Body of pancreas (tissue), 4 donors: ENCODE measurements at regions not wholly inside any gene's neighbourhood (a gene's known extent, or its start where the extent isn't known, plus 50 kb on each side); places are given as distances from the start of the nearest gene placed in this dataset.

Experiments
- POLR2A ChIP-seq, 3 donors: fragments of 450-650 bp; IDR thresholded peaks; one replicate each; pipeline ENCODE4 v1.6.1; 2016; ENCODE audit warnings: antibody characterized with exemption in 3 of 3, mild to moderate bottlenecking in 2 of 3
- TF ChIP-seq, protein P1 (sequence below), 7 experiments: fragments of 450-650 bp in 4 of 7; fragments of 200-600 bp in 3 of 7; sonication (generic) in 3 of 7; IDR thresholded peaks; one replicate each; pipeline ENCODE4 v1.5.1; 2016 to 2019; ENCODE audit warnings: antibody characterized with exemption in 7 of 7

DNA sequence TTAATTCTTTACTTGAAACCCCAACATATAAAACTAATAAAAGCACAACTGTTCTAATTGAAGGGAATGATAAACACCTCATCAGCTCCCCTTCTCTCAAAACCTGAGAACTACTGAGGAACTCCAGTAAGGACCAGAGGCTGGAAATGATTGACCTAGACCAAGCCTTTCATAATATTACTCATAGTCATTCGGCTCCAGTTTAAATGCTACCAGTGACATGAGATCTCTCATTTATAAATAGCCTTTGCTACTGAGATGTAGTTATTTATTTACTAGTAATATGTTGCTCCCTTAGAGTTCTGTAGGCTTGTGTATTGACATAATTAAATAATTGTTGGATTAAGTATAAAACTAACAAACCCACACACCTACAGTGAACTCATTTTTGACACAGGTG lies 209.8 kb upstream of the PRMT6 start:
- TF ChIP-seq, protein P1, sequence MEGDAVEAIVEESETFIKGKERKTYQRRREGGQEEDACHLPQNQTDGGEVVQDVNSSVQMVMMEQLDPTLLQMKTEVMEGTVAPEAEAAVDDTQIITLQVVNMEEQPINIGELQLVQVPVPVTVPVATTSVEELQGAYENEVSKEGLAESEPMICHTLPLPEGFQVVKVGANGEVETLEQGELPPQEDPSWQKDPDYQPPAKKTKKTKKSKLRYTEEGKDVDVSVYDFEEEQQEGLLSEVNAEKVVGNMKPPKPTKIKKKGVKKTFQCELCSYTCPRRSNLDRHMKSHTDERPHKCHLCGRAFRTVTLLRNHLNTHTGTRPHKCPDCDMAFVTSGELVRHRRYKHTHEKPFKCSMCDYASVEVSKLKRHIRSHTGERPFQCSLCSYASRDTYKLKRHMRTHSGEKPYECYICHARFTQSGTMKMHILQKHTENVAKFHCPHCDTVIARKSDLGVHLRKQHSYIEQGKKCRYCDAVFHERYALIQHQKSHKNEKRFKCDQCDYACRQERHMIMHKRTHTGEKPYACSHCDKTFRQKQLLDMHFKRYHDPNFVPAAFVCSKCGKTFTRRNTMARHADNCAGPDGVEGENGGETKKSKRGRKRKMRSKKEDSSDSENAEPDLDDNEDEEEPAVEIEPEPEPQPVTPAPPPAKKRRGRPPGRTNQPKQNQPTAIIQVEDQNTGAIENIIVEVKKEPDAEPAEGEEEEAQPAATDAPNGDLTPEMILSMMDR (IDR thresholded peaks at IDR 0.05): no peak
- no peak for TF ChIP-seq POLR2A (IDR thresholded peaks at IDR 0.05)
